ENCODE measurements at regions not wholly inside any gene's neighbourhood (a gene's known extent, or its start where the extent isn't known, plus 50 kb on each side); places are given as distances from the start of the nearest gene placed in this dataset.

DNA sequence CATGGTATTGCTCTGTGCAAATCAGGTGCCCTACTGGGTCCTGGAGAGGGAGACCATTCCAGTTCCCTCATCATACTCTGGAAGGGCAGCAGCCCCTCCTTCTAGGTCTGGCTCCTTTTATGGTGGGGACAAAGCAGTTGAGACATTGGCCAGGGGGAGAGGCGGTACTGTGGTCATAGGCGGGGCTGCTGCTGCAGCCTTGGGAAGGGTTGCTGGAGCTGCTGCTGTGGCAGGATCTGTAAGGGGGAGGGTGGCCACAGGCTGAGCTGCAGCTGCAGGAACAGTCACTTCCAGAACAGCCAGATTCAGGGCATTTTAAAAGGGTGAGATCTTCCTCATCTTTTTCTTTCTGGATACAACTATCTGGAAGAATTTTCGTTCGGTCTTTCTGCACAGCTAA is 233.0 kb upstream of the SGCD start:
- no peaks in the 10 kb centered on the region for H4K20me1 ChIP-seq (ENCODE audit: insufficient read depth, low read length)
- H3K79me2 ChIP-seq (ENCODE audit: insufficient read depth, low read length): no peaks in the 10 kb centered on the region
- ATAC-seq (ENCODE audit: insufficient read depth, low read depth) (no peak), DNase-seq (no peak)
- H2AFZ ChIP-seq (ENCODE audit: low read depth, low read length): no peak overlapping the region
- H3K9ac ChIP-seq (ENCODE audit: low read depth, low read length): no peak overlapping the region
- H3K27me3 ChIP-seq (ENCODE audit: insufficient read depth, low read length, poor library complexity): no peaks in the 10 kb centered on the region
- no peaks in the 10 kb centered on the region for H3K9me3 ChIP-seq (ENCODE audit: insufficient read depth, low read length, severe bottlenecking)
- H3K27ac ChIP-seq (ENCODE audit: low read length): no peak overlapping the region
- no peaks in the 10 kb centered on the region for H3K36me3 ChIP-seq (ENCODE audit: insufficient read depth, low read length)
- H3K4me1 ChIP-seq (ENCODE audit: insufficient read depth, low read length): no peaks in the 10 kb centered on the region
- H3K4me3 ChIP-seq (ENCODE audit: low read depth in 1 of 2, low read length in 2 of 2): no peak overlapping the region
- H3K4me2 ChIP-seq (ENCODE audit: insufficient read depth, low read length): no peak overlapping the region
- no peak for TF ChIP-seq EZH2 (IDR thresholded peaks at IDR 0.05; ENCODE audit: borderline replicate concordance, low read depth, low read length, severe bottlenecking)
- TF ChIP-seq CTCF (IDR thresholded peaks at IDR 0.05; ENCODE audit: borderline replicate concordance, extremely low read depth, low read length, poor library complexity, severe bottlenecking): no peak

DNA sequence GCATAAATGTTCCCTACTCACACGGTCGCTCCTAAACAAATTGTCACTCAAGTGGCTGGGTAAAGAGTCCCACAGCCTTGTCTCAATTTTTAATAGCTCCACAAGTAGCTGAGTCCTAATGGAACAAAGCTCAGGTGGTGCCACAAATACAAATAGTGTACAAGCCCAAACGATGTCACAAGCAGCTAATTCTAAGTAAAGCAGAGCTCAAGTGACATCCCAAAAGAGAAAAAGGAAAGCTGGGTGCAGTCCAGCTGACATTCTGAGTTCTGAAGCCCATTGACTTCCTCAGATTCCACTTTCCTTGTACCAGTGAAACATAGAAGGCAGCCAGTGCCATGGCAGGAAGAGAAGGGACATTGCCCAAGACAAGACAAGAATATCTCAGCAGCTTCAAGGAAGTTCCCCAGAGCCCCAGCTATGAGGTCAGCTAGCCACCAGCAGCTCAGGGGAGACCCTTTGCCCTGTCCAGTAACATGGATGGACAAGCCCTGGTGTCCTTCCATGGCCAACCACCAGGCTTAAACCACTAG is 231.2 kb upstream of the SGCD start:
- no peak overlapping the region for H3K4me3 ChIP-seq (ENCODE audit: low read depth in 1 of 2, low read length in 2 of 2)
- H3K9me3 ChIP-seq (ENCODE audit: insufficient read depth, low read length, severe bottlenecking): no peaks in the 10 kb centered on the region
- H3K36me3 ChIP-seq (ENCODE audit: insufficient read depth, low read length): no peaks in the 10 kb centered on the region
- no peaks in the 10 kb centered on the region for H3K27me3 ChIP-seq (ENCODE audit: insufficient read depth, low read length, poor library complexity)
- H3K79me2 ChIP-seq (ENCODE audit: insufficient read depth, low read length): no peaks in the 10 kb centered on the region
- no peak for ATAC-seq (ENCODE audit: insufficient read depth, low read depth)
- no peaks in the 10 kb centered on the region for H4K20me1 ChIP-seq (ENCODE audit: insufficient read depth, low read length)
- no peak for DNase-seq
- H3K4me1 ChIP-seq (ENCODE audit: insufficient read depth, low read length): no peaks in the 10 kb centered on the region
- H3K27ac ChIP-seq (ENCODE audit: low read length): no peak overlapping the region
- no peak overlapping the region for H2AFZ ChIP-seq (ENCODE audit: low read depth, low read length)
- no peak overlapping the region for H3K9ac ChIP-seq (ENCODE audit: low read depth, low read length)
- H3K4me2 ChIP-seq (ENCODE audit: insufficient read depth, low read length): no peak overlapping the region
- TF ChIP-seq EZH2 (IDR thresholded peaks at IDR 0.05; ENCODE audit: borderline replicate concordance, low read depth, low read length, severe bottlenecking) (no peak), CTCF (IDR thresholded peaks at IDR 0.05; ENCODE audit: borderline replicate concordance, extremely low read depth, low read length, poor library complexity, severe bottlenecking) (no peak)

GRCh38 chr5:156096259-156096658 is 230.7 kb upstream of the SGCD start:
- Histone ChIP-seq H3K4me1 (ENCODE audit: insufficient read depth, low read length) (no peaks in the 10 kb centered on the region), H3K27me3 (ENCODE audit: insufficient read depth, low read length, poor library complexity) (no peaks in the 10 kb centered on the region), H3K9me3 (ENCODE audit: insufficient read depth, low read length, severe bottlenecking) (no peaks in the 10 kb centered on the region), H3K79me2 (ENCODE audit: insufficient read depth, low read length) (no peaks in the 10 kb centered on the region), H3K27ac (ENCODE audit: low read length) (no peak overlapping the region), H3K4me3 (ENCODE audit: low read depth in 1 of 2, low read length in 2 of 2) (no peak overlapping the region), H4K20me1 (ENCODE audit: insufficient read depth, low read length) (no peaks in the 10 kb centered on the region), H3K9ac (ENCODE audit: low read depth, low read length) (no peak overlapping the region), H3K36me3 (ENCODE audit: insufficient read depth, low read length) (no peaks in the 10 kb centered on the region), H3K4me2 (ENCODE audit: insufficient read depth, low read length) (no peak overlapping the region), H2AFZ (ENCODE audit: low read depth, low read length) (no peak overlapping the region)
- no peak for DNase-seq
- no peak for ATAC-seq (ENCODE audit: insufficient read depth, low read depth)
- TF ChIP-seq EZH2 (IDR thresholded peaks at IDR 0.05; ENCODE audit: borderline replicate concordance, low read depth, low read length, severe bottlenecking): no peak
- TF ChIP-seq CTCF (IDR thresholded peaks at IDR 0.05; ENCODE audit: borderline replicate concordance, extremely low read depth, low read length, poor library complexity, severe bottlenecking): no peak

Measured in DND-41 (cell line).